ENCODE measurements at regions not wholly inside any gene's neighbourhood (a gene's known extent, or its start where the extent isn't known, plus 50 kb on each side); places are given as distances from the start of the nearest gene placed in this dataset.

- Histone ChIP-seq H3K27ac (ENCODE audit: control insufficient read depth, insufficient read depth) (no peak overlapping the region), H3K4me3 (no peak overlapping the region), H2AFZ (ENCODE audit: control insufficient read depth, low read depth, low read length) (no peak overlapping the region), H3K4me1 (ENCODE audit: control insufficient read depth, insufficient read depth, low read length) (no peaks in the 10 kb centered on the region), H3K9ac (ENCODE audit: control insufficient read depth, insufficient read depth, low read length) (no peak overlapping the region), H3K27me3 (replicated peaks in 1 of 2; ENCODE audit: control insufficient read depth in 2 of 2, insufficient read depth in 2 of 2, low read length in 1 of 2) (no peaks in the 10 kb centered on the region), H4K20me1 (ENCODE audit: control insufficient read depth, insufficient read depth) (no peaks in the 10 kb centered on the region), H3K79me2 (ENCODE audit: control insufficient read depth, insufficient read depth, low read length) (no peaks in the 10 kb centered on the region), H3K36me3 (ENCODE audit: control insufficient read depth in 2 of 2, insufficient read depth in 2 of 2, low read length in 1 of 2) (no peaks in the 10 kb centered on the region), H3K4me2 (ENCODE audit: control insufficient read depth, insufficient read depth) (no peak overlapping the region), H3K9me3 (replicated peaks; ENCODE audit: control insufficient read depth, insufficient read depth, low read length) (no peaks in the 10 kb centered on the region)
- ChIA-PET CTCF (no interaction called here), SMC1A (ENCODE audit: uncharacterized antibody, unreplicated experiment) (no interaction called here), POLR2A (no interaction called here), RAD21 (ENCODE audit: unreplicated experiment) (no interaction called here)
- in situ Hi-C loops (cut with MboI) (no loop called here), intact Hi-C loops (cut with micrococcal nuclease; ENCODE audit: unreplicated experiment) (no loop called here)
- no peak for DNase-seq (ENCODE audit: low read depth, low spot score)
- no peak for FAIRE-seq
- ATAC-seq: no peak
- 0% methylated on average over 2 of the region's 2 CpGs for WGBS (ENCODE audit: insufficient coverage, insufficient replicate concordance, low lambda C conversion rate, missing lambda C conversion rate)
- BruUV-seq (replicated peaks): no TSS peak
- TF ChIP-seq YY1 (IDR thresholded peaks at IDR 0.05; ENCODE audit: low read depth, low read length): no peak
- no peak for TF ChIP-seq RELB (IDR thresholded peaks at IDR 0.05; ENCODE audit: low read depth)
- TF ChIP-seq CHD4 (IDR thresholded peaks at IDR 0.05): no peak
- TF ChIP-seq BMI1 (IDR thresholded peaks at IDR 0.05; ENCODE audit: borderline replicate concordance): no peak
- no peak for TF ChIP-seq RELA (IDR thresholded peaks at IDR 0.05; ENCODE audit: borderline replicate concordance, partially characterized antibody)
- no peak for TF ChIP-seq SRF (IDR thresholded peaks at IDR 0.05; ENCODE audit: low read depth in 2 of 2, low read length in 2 of 2)
- TF ChIP-seq SPI1 (IDR thresholded peaks at IDR 0.05; ENCODE audit: borderline replicate concordance, insufficient read depth, low read depth, low read length): no peak
- TF ChIP-seq CBX5 (IDR thresholded peaks at IDR 0.05; ENCODE audit: low read depth): no peak
- no peak for TF ChIP-seq KLF5 (IDR thresholded peaks at IDR 0.05; ENCODE audit: partially characterized antibody)
- no peak for TF ChIP-seq CTCF (IDR thresholded peaks at IDR 0.05 in 2 of 3, conservative IDR thresholded peaks at IDR 0.05 in 1 of 3; ENCODE audit: control insufficient read depth in 2 of 3, extremely low read depth in 1 of 3, insufficient read depth in 1 of 3, low read depth in 3 of 3, low read length in 3 of 3)
- no peak for TF ChIP-seq CBFB (IDR thresholded peaks at IDR 0.05; ENCODE audit: low read depth)
- no peak for TF ChIP-seq CUX1 (IDR thresholded peaks at IDR 0.05; ENCODE audit: insufficient replicate concordance, low read depth, low read length)
- no peak for TF ChIP-seq TCF3 (IDR thresholded peaks at IDR 0.05; ENCODE audit: borderline replicate concordance, insufficient read depth, low read depth, low read length)
Observed at GRCh38 chr11:79807506-79807905, 366.7 kb upstream of the TENM4 start.
